ENCODE measurements at regions not wholly inside any gene's neighbourhood (a gene's known extent, or its start where the extent isn't known, plus 50 kb on each side); places are given as distances from the start of the nearest gene placed in this dataset.

DNA sequence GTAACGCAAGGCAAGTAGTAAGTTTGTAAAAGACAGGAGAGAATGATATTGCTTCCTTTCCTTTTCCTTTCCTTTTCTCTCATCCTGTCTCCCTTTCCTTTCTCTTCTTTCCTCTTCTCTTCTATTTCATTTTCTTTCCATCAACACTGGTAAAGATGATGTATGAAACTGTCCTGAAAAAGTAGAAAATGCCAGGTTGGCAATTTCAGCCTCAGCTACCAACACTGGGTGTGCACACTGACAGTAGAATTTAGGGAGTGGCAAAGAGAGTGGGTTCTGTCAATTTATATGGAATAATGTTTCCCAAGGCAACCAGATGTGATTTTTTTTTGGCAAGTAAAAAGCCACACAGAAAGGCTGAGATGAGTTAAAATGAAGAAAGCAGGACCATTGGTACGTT lies 155.7 kb upstream of the ZRANB2 start:
- Histone ChIP-seq H3K27ac (no peak overlapping the region), H3K9me3 (replicated peaks) (no peaks in the 10 kb centered on the region), H3K36me3 (no peaks in the 10 kb centered on the region), H3K4me3 (no peak overlapping the region), H3K4me1 (replicated peaks) (peaks cover 28% of the 10 kb centered on the region), H3K27me3 (replicated peaks) (no peaks in the 10 kb centered on the region)
- no peak for DNase-seq (ENCODE audit: low read depth in 1 of 2, low spot score in 2 of 2)

DNA sequence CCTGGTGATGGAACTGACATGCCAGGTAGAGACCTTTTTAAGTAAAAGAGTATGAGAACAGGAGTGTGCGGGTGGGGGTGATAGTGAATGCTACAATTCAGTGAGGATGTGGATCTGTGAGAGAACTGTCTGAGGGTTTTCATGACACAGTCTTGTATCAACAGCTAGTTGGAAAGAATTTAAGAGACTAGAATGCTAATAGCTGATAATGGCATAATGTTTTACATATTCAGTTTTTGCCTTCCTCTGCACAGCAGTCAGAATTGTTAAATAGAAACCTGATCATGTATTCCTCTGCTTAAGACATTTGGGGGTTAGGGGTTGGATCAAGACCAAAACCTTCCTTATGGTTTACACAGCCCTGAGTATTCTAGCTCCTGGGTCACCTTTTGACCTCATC lies 152.8 kb upstream of the ZRANB2 start:
- no peaks in the 10 kb centered on the region for H3K27me3 ChIP-seq (replicated peaks)
- H3K9me3 ChIP-seq (replicated peaks), result no peaks in the 10 kb centered on the region
- H3K27ac ChIP-seq, result peak overlapping the region; percentile 68
- H3K36me3 ChIP-seq, result no peaks in the 10 kb centered on the region
- H3K4me3 ChIP-seq, result no peak overlapping the region
- peak in 1 of 2 experiments; percentile 37 for DNase-seq (ENCODE audit: low read depth in 1 of 2, low spot score in 2 of 2)
- H3K4me1 ChIP-seq (replicated peaks), result peaks cover 35% of the 10 kb centered on the region

DNA sequence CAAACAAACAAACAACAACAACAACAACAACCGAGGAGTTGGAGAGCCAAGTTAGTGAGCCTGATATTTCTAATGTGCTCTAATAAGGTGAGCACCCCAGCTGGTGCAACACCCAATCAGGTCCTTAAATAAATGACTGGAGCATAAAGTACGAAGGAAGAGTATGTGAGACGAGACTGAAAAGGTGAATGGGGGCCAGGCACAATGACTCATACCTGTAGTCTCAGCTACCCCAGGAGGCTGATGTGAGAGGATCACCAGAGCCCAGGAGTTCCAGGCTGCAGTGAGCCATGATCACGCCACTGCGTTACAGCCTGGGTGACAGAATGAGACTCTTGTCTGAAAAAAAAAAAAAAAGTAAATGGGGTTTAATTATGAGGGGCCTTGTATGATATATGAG lies 152.0 kb upstream of the ZRANB2 start:
- no peak for DNase-seq (ENCODE audit: low read depth in 1 of 2, low spot score in 2 of 2)
- Histone ChIP-seq H3K27me3 (replicated peaks) (no peaks in the 10 kb centered on the region), H3K27ac (peak overlapping the region; percentile 68)

DNA sequence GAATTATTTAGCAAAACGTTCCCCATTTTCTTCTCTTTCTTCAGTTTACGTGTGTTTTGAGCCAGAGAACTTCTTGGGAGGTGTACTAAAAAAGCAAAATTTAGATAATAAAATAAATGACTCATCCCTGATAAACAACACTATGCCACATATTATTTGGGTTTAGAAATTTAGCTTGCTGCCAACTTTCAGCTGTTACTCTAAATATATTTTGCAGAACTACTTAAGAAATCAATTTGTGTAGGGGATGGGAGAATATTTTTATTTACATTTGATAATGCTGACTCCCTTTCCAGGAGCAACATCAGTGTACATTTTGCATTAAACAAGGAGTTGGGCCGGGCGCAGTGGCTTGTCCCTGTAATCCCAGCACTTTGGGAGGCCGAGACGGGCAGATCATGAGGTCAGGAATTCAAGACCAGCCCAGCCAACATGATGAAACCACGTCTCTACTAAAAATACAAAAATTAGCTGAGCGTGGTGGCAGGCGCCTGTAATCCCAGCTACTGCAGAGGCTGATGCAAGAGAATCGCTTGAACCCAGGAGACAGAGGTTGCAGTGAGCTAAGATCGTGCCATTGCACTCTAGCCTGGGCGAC lies 151.4 kb upstream of the ZRANB2 start:
- Histone ChIP-seq H3K4me3 (no peak overlapping the region), H3K27me3 (replicated peaks) (no peaks in the 10 kb centered on the region), H3K4me1 (replicated peaks) (peaks cover 35% of the 10 kb centered on the region), H3K27ac (peak overlapping the region; percentile 68), H3K36me3 (no peaks in the 10 kb centered on the region), H3K9me3 (replicated peaks) (no peaks in the 10 kb centered on the region)
- DNase-seq (ENCODE audit: low read depth in 1 of 2, low spot score in 2 of 2), result peak; percentile 73 to 86

More for the DNA sequence above, 152.0 kb upstream of the ZRANB2 start:
- Histone ChIP-seq H3K4me3 (no peak overlapping the region), H3K4me1 (replicated peaks) (peaks cover 35% of the 10 kb centered on the region), H3K36me3 (no peaks in the 10 kb centered on the region), H3K9me3 (replicated peaks) (no peaks in the 10 kb centered on the region)

DNA sequence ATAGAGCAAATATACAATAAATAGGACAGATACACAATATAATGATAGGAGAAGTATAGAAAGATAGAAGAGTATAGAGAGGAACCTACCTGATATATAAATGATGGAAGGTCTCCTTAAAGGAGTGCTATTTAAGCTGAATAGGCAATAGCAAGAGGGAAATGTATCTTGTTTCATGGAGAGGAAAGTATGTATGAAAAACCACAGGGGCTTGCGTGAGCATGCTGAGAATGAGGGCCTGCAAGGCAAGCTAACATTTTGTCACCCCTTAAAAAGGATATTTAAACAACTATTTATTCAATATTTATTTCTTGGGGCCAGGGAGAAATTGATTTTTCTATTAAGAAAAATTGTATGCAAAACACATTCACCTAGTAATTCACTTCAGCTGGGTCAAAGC lies 150.9 kb upstream of the ZRANB2 start:
- peak in 1 of 2 experiments; percentile 44 for DNase-seq (ENCODE audit: low read depth in 1 of 2, low spot score in 2 of 2)
- Histone ChIP-seq H3K4me1 (replicated peaks) (peaks cover 35% of the 10 kb centered on the region), H3K27me3 (replicated peaks) (no peaks in the 10 kb centered on the region), H3K9me3 (replicated peaks) (no peaks in the 10 kb centered on the region), H3K27ac (peak overlapping the region; percentile 68), H3K4me3 (no peak overlapping the region), H3K36me3 (no peaks in the 10 kb centered on the region)

DNA sequence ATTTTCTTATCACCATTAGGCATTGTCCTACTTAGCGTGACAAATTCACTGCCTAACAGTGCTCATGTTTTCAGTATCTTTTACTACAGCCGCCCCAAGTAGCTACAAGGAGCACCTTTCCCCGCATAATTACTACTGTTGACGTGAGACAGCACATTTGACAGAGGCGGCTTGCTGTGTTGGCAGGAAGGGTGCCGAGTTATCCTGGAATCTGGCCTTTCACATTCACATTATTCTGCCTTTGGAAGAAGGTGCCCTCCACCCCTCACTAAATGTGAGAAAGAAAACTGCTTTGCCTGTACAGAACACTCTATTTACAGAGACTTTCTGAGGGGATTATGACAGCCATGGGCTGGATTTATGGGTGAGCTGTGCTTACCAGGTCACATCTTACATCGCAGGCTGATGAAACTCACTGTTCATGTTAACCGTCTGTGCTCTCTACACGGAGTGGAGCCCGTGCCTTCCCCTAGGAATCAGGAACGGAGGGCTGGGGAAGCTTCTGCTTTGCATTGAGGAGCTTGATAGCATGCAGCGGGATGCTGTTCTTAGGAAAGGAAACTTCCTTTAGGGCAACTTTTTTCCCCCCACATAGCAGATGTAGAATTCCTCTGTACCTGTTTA lies 148.0 kb upstream of the ZRANB2 start:
- Histone ChIP-seq H3K4me3 (no peak overlapping the region), H3K27me3 (replicated peaks) (no peaks in the 10 kb centered on the region), H3K36me3 (no peaks in the 10 kb centered on the region), H3K27ac (no peak overlapping the region), H3K4me1 (replicated peaks) (peaks cover 28% of the 10 kb centered on the region), H3K9me3 (replicated peaks) (no peaks in the 10 kb centered on the region)
- no peak for DNase-seq (ENCODE audit: low read depth in 1 of 2, low spot score in 2 of 2)

DNA sequence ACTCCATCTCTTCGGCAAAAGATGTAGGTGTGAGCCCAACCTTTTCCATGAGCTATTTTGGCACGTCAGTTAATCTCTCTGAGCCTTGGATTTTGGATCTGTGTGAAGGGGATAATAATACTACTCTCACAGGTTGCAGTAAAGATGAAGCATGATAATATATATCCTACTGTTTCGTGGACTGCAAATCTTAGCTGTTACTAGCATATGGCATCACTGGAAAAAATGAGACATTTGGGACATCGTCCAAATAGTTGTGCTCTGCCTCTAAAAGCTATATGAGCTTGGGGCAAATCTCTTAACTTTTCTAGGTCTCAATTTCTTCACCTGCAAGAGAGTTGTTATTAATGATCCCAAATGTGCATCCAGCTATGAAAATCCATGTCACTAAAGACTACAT lies 147.4 kb upstream of the ZRANB2 start:
- Histone ChIP-seq H3K27me3 (replicated peaks) (no peaks in the 10 kb centered on the region), H3K27ac (no peak overlapping the region), H3K9me3 (replicated peaks) (no peaks in the 10 kb centered on the region), H3K36me3 (no peaks in the 10 kb centered on the region), H3K4me1 (replicated peaks) (peaks cover 22% of the 10 kb centered on the region), H3K4me3 (no peak overlapping the region)
- DNase-seq (ENCODE audit: low read depth in 1 of 2, low spot score in 2 of 2), result no peak

DNA sequence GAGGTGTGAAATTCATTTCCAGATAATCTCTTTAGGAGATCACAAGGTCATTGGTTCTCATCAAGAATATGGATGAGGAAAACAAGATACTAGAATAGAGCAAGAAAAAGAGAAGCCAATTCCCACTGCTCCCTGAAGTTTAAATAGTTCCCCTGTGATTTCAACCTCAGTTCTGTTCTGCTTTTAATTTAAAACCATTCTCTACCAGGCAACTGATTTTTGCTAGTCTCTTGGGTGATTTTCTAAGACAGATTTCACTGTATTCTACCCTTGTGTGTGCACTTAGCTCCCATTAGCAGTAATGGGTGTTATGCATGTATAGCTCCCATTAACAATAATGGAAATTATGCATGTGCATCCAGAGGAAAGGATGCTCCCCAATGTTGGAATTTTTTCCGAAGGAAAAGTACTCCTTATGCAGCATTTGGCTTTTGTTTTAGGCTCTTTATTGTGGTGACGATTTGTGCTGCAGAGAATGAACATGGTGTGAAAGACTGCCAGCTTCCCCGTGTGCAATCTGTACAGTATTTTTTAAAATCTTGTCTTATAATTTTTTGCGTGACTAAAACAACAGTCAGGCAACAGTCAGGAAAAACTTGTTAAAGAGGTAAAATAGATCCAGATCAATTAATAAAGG lies 144.0 kb upstream of the ZRANB2 start:
- Histone ChIP-seq H3K27ac (no peak overlapping the region), H3K9me3 (replicated peaks) (no peaks in the 10 kb centered on the region), H3K4me1 (replicated peaks) (no peaks in the 10 kb centered on the region), H3K4me3 (no peak overlapping the region), H3K27me3 (replicated peaks) (no peaks in the 10 kb centered on the region), H3K36me3 (no peaks in the 10 kb centered on the region)
- no peak for DNase-seq (ENCODE audit: low read depth in 1 of 2, low spot score in 2 of 2)

DNA sequence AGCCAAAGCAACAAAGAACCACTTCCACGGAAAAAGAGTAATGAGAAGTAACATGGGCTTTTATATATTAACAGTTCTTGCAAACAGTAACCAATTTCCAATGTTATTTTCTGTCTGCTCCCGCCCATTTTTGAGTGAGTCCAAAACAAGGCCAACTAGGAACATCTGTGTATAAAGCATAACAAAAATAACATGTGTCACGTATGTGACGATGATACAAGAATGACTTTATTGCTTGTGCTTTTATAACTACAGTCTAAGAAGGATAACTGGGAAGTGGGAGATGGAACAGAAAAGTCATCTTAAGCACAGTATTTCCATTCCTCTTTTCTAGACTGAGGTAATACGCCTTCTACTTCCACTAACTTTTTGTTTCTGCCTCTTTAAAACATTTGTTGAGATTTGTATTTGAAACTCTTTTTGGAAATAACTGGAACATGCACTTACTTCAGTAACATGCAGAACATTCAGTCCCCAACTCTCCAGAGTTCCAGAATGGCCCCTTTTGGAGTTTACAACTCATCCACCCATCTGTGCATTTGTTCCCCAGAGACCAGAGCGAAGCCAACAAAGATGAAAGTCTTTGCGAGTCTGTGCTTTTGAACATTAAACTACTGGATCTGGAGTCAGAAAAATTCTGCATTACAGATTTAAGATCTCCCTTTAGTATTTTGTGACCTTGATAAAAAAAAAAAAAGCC lies 143.0 kb upstream of the ZRANB2 start:
- H3K36me3 ChIP-seq, result no peaks in the 10 kb centered on the region

DNA sequence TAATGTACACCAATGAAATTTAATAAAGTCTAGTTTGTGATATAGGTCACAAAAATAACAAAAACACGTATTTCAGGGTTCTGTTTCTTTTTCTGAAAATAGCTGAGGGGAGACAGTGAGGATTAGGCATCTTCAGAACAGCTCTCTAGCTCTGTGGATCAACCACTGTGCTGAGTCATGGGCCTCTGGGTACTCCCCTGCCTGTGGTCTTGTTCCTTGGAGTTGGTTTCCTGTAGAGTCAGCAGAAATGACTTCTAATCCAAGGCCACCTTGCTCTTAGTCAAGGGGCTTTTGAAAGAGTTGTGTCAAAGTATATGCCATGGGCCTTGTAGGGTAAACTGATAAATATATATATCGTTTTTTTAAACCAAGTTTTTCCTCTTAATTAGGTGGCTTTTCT lies 141.8 kb upstream of the ZRANB2 start:
- H3K36me3 ChIP-seq, result no peaks in the 10 kb centered on the region
- no peak for DNase-seq (ENCODE audit: low read depth in 1 of 2, low spot score in 2 of 2)
- H3K27me3 ChIP-seq (replicated peaks), result no peaks in the 10 kb centered on the region
- H3K4me3 ChIP-seq, result no peak overlapping the region
- H3K4me1 ChIP-seq (replicated peaks), result no peaks in the 10 kb centered on the region
- no peaks in the 10 kb centered on the region for H3K9me3 ChIP-seq (replicated peaks)
- no peak overlapping the region for H3K27ac ChIP-seq

More for the DNA sequence above, 143.0 kb upstream of the ZRANB2 start:
- Histone ChIP-seq H3K4me3 (no peak overlapping the region), H3K27me3 (replicated peaks) (no peaks in the 10 kb centered on the region), H3K4me1 (replicated peaks) (no peaks in the 10 kb centered on the region), H3K9me3 (replicated peaks) (no peaks in the 10 kb centered on the region), H3K27ac (no peak overlapping the region)
- no peak for DNase-seq (ENCODE audit: low read depth in 1 of 2, low spot score in 2 of 2)

DNA sequence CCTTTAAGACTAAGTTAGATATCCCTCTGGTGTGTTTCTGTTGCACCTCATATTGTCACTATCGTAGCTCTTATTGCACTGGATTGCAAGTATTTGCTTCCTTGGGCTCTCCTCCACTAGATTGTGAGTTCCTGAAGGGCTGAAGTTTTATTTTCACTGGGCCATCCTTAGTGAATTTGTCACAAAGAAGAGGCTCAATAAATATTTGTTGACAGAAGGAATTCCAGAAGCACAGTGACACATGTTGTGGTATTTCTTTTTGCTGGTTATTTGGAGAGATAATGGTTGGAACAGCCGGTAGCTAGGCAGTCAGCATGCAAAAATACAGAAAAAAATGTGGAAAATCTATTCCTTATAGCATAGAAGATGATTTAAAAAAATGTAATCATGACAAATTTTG lies 129.9 kb upstream of the ZRANB2 start:
- Histone ChIP-seq H3K36me3 (no peaks in the 10 kb centered on the region), H3K9me3 (replicated peaks) (no peaks in the 10 kb centered on the region), H3K27ac (no peak overlapping the region), H3K27me3 (replicated peaks) (no peaks in the 10 kb centered on the region), H3K4me3 (no peak overlapping the region), H3K4me1 (replicated peaks) (no peaks in the 10 kb centered on the region)
- no peak for DNase-seq (ENCODE audit: low read depth in 1 of 2, low spot score in 2 of 2)

DNA sequence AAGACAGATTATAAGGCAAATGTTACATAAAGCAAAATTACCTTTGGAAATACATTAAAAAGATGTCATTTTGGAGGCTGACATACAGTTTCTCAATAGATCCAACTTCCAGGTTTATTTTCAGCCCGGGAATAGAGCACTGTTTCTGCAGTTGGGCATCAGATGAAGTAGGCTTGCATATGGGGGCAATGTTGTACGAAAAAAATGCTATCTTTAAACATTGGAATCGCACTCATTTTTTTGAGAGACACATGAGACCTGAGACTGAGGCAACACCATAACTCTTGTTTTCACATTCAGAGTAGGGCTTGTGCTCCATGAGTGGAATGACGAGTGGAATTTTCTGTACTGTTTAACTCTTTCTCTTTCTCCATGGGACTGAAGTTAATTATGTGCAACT lies 122.4 kb upstream of the ZRANB2 start:
- no peaks in the 10 kb centered on the region for H3K27me3 ChIP-seq (replicated peaks)

DNA sequence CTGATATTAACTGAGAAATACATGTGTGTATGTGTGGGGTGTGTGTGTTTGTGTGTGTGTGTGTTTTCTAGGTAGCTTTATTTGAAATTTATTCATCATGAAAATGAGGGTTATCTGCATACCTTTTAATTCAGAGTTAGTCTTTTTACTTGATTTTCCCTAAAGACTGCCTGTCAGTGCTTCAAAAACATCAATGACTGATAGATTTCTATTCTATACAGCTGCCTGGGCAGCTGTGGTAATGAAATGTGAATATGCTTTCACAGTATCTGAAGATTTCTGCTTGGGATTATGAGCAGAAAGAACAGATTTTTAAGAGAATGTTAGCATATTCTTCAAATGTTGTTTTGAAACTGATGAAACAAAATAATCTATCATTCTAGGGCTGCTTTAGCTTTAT lies 119.7 kb upstream of the ZRANB2 start:
- no peak for DNase-seq (ENCODE audit: low read depth in 1 of 2, low spot score in 2 of 2)
- Histone ChIP-seq H3K36me3 (no peaks in the 10 kb centered on the region), H3K4me3 (no peak overlapping the region), H3K27ac (no peak overlapping the region), H3K4me1 (replicated peaks) (no peaks in the 10 kb centered on the region), H3K27me3 (replicated peaks) (no peaks in the 10 kb centered on the region), H3K9me3 (replicated peaks) (no peaks in the 10 kb centered on the region)

More for the DNA sequence above, 122.4 kb upstream of the ZRANB2 start:
- no peak overlapping the region for H3K27ac ChIP-seq
- H3K9me3 ChIP-seq (replicated peaks), result no peaks in the 10 kb centered on the region
- no peak overlapping the region for H3K4me3 ChIP-seq
- no peak for DNase-seq (ENCODE audit: low read depth in 1 of 2, low spot score in 2 of 2)
- H3K4me1 ChIP-seq (replicated peaks), result no peaks in the 10 kb centered on the region
- H3K36me3 ChIP-seq, result no peaks in the 10 kb centered on the region

DNA sequence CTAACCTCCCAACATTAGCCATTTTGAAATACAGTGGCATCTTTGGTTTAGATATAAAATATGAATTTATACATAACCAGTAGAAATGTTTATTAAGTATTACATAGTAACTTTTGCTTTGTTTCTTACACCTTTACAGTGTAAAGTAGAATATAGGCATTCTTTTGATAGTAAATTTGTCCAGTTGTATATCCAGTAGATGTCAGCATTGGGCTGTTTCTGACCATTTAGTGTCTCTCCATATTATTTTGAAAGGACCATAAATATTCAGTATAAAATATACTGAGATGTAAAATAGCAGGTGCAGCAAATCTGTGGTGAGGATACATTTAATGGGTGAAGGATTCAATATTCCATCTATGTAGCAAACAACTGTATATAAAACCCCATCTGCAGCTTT lies 115.8 kb upstream of the ZRANB2 start:
- Histone ChIP-seq H3K27ac (no peak overlapping the region), H3K4me1 (replicated peaks) (no peaks in the 10 kb centered on the region), H3K4me3 (no peak overlapping the region), H3K36me3 (no peaks in the 10 kb centered on the region), H3K27me3 (replicated peaks) (no peaks in the 10 kb centered on the region), H3K9me3 (replicated peaks) (no peaks in the 10 kb centered on the region)
- peak in 1 of 2 experiments; percentile 10 for DNase-seq (ENCODE audit: low read depth in 1 of 2, low spot score in 2 of 2)

All from SJSA1 (cell line).